ENCODE measurements at regions not wholly inside any gene's neighbourhood (a gene's known extent, or its start where the extent isn't known, plus 50 kb on each side); places are given as distances from the start of the nearest gene placed in this dataset.

DNA sequence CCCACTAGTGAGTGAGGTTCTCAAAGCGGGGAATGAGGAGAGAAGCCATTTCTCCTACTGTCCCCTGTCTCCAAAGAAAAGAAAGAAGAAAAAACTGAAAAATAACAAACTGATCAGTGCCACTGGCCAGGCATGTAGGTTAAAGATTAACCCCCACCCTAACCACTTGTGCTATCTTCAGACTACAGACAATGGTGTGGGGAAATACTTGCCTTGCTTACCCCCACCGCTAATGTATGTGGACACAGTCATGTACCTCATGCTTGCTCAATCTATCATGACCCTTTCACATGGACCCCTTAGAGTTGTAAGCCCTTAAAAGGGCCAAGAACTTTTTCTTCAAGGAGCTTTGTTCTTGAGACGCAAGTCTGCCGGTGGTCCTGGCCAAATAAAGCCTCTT lies 75.9 kb downstream of the EIF1AY start:
- no peak overlapping the region for H2BK5ac ChIP-seq (ENCODE audit: low read depth, low read length)
- no peak overlapping the region for H2BK12ac ChIP-seq (ENCODE audit: low read depth, low read length)
- no peak overlapping the region for H3K56ac ChIP-seq (replicated peaks; ENCODE audit: insufficient read length, low read depth, low read length)
- no peak overlapping the region for H2BK120ac ChIP-seq (replicated peaks; ENCODE audit: low read depth, low read length)
- H2AK5ac ChIP-seq (ENCODE audit: low read depth, low read length) = no peak overlapping the region
- no peak overlapping the region for H3K18ac ChIP-seq (ENCODE audit: extremely low read depth, low read length)
- H3K23ac ChIP-seq (ENCODE audit: insufficient read length) = no peak overlapping the region
- no peak overlapping the region for H3K4me3 ChIP-seq (ENCODE audit: extremely low read depth in 1 of 4, insufficient read depth in 2 of 4, low read depth in 3 of 4, low read length in 4 of 4)
- H3K4ac ChIP-seq (replicated peaks; ENCODE audit: insufficient read length, low read depth, low read length) = no peak overlapping the region
- H3K9me3 ChIP-seq (ENCODE audit: insufficient read depth in 2 of 2, low read depth in 1 of 2, low read length in 1 of 2) = peaks cover 4 to 41% of the 10 kb centered on the region in 2 experiments; a peak in 2 of 4 replicates
- no peaks in the 10 kb centered on the region for H3K79me2 ChIP-seq (ENCODE audit: control insufficient read depth in 1 of 2, insufficient read depth in 2 of 2, low read length in 2 of 2)
- FAIRE-seq = no peak
- no peaks in the 10 kb centered on the region for H3K4me1 ChIP-seq (replicated peaks in 1 of 4; ENCODE audit: control insufficient read depth in 3 of 4, insufficient read depth in 4 of 4, low read length in 3 of 4)
- ChIA-PET CTCF (ENCODE audit: partially characterized antibody) (no interaction called here), POLR2A (ENCODE audit: partially characterized antibody) (no interaction called here)
- no peak overlapping the region for H4K91ac ChIP-seq (replicated peaks; ENCODE audit: insufficient read length, low read length)
- no peaks in the 10 kb centered on the region for H4K20me1 ChIP-seq (replicated peaks in 1 of 2; ENCODE audit: control insufficient read depth in 1 of 2, insufficient read depth in 2 of 2, low read length in 2 of 2)
- no peaks in the 10 kb centered on the region for H3K36me3 ChIP-seq (ENCODE audit: control insufficient read depth in 2 of 4, insufficient read depth in 4 of 4, low read length in 3 of 4)
- no peak overlapping the region for H4K5ac ChIP-seq (ENCODE audit: insufficient read length, low read depth, low read length)
- no peak overlapping the region for H2BK15ac ChIP-seq (ENCODE audit: low read length)
- H3K14ac ChIP-seq (ENCODE audit: insufficient read length) = no peak overlapping the region
- H2BK20ac ChIP-seq (ENCODE audit: low read length) = no peak overlapping the region
- 92% methylated on average over 4 of the region's 4 CpGs; no CpG with 5 or more reads in 1 of the 2 experiments for WGBS, 2 experiments (ENCODE audit: extremely low coverage in 1 of 2, insufficient coverage in 1 of 2, insufficient read length in 1 of 2, insufficient replicate concordance in 2 of 2, low coverage in 1 of 2, low lambda C conversion rate in 2 of 2, missing lambda C conversion rate in 1 of 2)
- no peak for TF ChIP-seq KDM4A (IDR thresholded peaks at IDR 0.05; ENCODE audit: low read depth, low read length, severe bottlenecking)
- no peak for TF ChIP-seq ASH2L (IDR thresholded peaks at IDR 0.05; ENCODE audit: low read length)
- H3K27me3 ChIP-seq (replicated peaks in 1 of 4; ENCODE audit: control insufficient read depth in 3 of 4, extremely low read depth in 1 of 4, insufficient read depth in 3 of 4, low read length in 3 of 4) = no peaks in the 10 kb centered on the region
- no peak overlapping the region for H3K27ac ChIP-seq (ENCODE audit: low read depth, low read length)
- H3K23me2 ChIP-seq (ENCODE audit: low read depth, low read length) = no peaks in the 10 kb centered on the region
- H4K8ac ChIP-seq (ENCODE audit: extremely low read depth, insufficient read depth, low read length) = no peak overlapping the region
- no peak for DNase-seq (ENCODE audit: low read depth in 1 of 2, low spot score in 2 of 2)
- H3K9ac ChIP-seq (replicated peaks in 1 of 4; ENCODE audit: extremely low read depth in 1 of 4, low read depth in 3 of 4, low read length in 3 of 4) = no peak overlapping the region
- no peak overlapping the region for H3K4me2 ChIP-seq (ENCODE audit: insufficient read depth in 1 of 2, low read depth in 2 of 2, low read length in 2 of 2)
- H3K79me1 ChIP-seq (ENCODE audit: low read depth, low read length) = no peaks in the 10 kb centered on the region
- H2AFZ ChIP-seq (ENCODE audit: low read length) = no peak overlapping the region
